GM23248 (cell line): ENCODE measurements at regions not wholly inside any gene's neighbourhood (a gene's known extent, or its start where the extent isn't known, plus 50 kb on each side); places are given as distances from the start of the nearest gene placed in this dataset.

Experiments used
- DNase-seq: peaks from one replicate; pipeline ENCODE4 v3.0.0-alpha.2; 2015
- H2AFZ ChIP-seq: fragments of 200-600 bp; sonication (generic); 2 replicates; pipeline ENCODE4 v1.6.1; 2016; ENCODE audit warnings: antibody characterized with exemption
- H3F3A ChIP-seq: fragments of 200-600 bp; sonication (generic); 2 replicates; pipeline ENCODE4 v1.6.1; 2016; ENCODE audit warnings: mild to moderate bottlenecking, antibody characterized with exemption, mixed run types; ENCODE audit not compliant: insufficient read depth
- H3K27ac ChIP-seq: fragments of 200-600 bp; sonication (generic); 2 replicates; pipeline ENCODE4 v1.5.1; 2016; ENCODE audit warnings: mild to moderate bottlenecking
- H3K27me3 ChIP-seq: fragments of 200-600 bp; sonication (generic); replicated peaks from 2 replicates; pipeline ENCODE4 v1.6.1; 2016; ENCODE audit warnings: mild to moderate bottlenecking; ENCODE audit not compliant: insufficient read depth
- H3K36me3 ChIP-seq: fragments of 200-600 bp; sonication (generic); 2 replicates; pipeline ENCODE4 v1.6.1; 2016; ENCODE audit warnings: low read depth, mild to moderate bottlenecking
- H3K4me1 ChIP-seq: fragments of 200-600 bp; sonication (generic); 2 replicates; pipeline ENCODE4 v1.6.1; 2016; ENCODE audit warnings: mild to moderate bottlenecking; ENCODE audit not compliant: insufficient read depth
- H3K4me2 ChIP-seq: fragments of 200-600 bp; sonication (generic); one replicate; pipeline ENCODE4 v1.6.1; 2016; ENCODE audit warnings: mild to moderate bottlenecking; ENCODE audit not compliant: unreplicated experiment
- H3K4me3 ChIP-seq: fragments of 200-600 bp; sonication (generic); 2 replicates; pipeline ENCODE4 v1.5.1; 2016; ENCODE audit warnings: mild to moderate bottlenecking
- H3K79me2 ChIP-seq: fragments of 200-600 bp; sonication (generic); 2 replicates; pipeline ENCODE4 v1.6.1; 2016; ENCODE audit warnings: mild to moderate bottlenecking; ENCODE audit not compliant: insufficient read depth
- H3K9ac ChIP-seq: fragments of 200-600 bp; sonication (generic); 2 replicates; pipeline ENCODE4 v1.6.1; 2016; ENCODE audit warnings: mild to moderate bottlenecking
- H3K9me2 ChIP-seq: fragments of 200-600 bp; sonication (generic); 2 replicates; pipeline ENCODE4 v1.6.1; 2016; ENCODE audit warnings: mixed run types, mild to moderate bottlenecking, moderate library complexity; ENCODE audit not compliant: insufficient read depth
- H3K9me3 ChIP-seq: fragments of 200-600 bp; sonication (generic); one replicate; pipeline ENCODE4 v1.6.1; 2017; ENCODE audit warnings: low read depth
- H4K20me1 ChIP-seq: fragments of 200-600 bp; sonication (generic); 2 replicates; pipeline ENCODE4 v1.6.0; 2016; ENCODE audit not compliant: insufficient read depth
- EZH2 ChIP-seq: fragments of 200-600 bp; sonication (generic); IDR thresholded peaks from 2 replicates; pipeline ENCODE4 v1.6.1; 2018; ENCODE audit warnings: antibody characterized with exemption, mild to moderate bottlenecking; ENCODE audit not compliant: insufficient read depth, poor library complexity, severe bottlenecking
- EZH2phosphoT487 ChIP-seq: fragments of 200-600 bp; sonication (generic); IDR thresholded peaks from 2 replicates; pipeline ENCODE4 v1.6.1; 2018; ENCODE audit warnings: antibody characterized with exemption, moderate library complexity, mild to moderate bottlenecking, low read depth; ENCODE audit not compliant: insufficient read depth
- WGBS, 2 experiments: methylation state at CpG; one replicate each; pipeline ENCODE4 v1.1.6; 2015 to 2017; ENCODE audit warnings: low lambda C conversion rate in 2 of 2, low coverage in 1 of 2; ENCODE audit errors: missing lambda C conversion rate in 2 of 2; 5-methylcytosine and 5-hydroxymethylcytosine counted together
- in situ Hi-C: fragments of 300-500 bp; cut with MboI; formaldehyde crosslinking; loops from 2 replicates; pipeline ENCODE4 v1.15.0; 2020

- no peaks in the 10 kb centered on the region for H3K27me3 ChIP-seq
- H2AFZ ChIP-seq: peak overlapping the region; percentile 4; the same call in 1 of the 2 replicates
- no peaks in the 10 kb centered on the region for H3K9me3 ChIP-seq
- in situ Hi-C loops: no loop called here
- no peak overlapping the region; the same call in 1 of the 2 replicates for H3K4me3 ChIP-seq
- H3K4me1 ChIP-seq: peaks cover 31% of the 10 kb centered on the region
- WGBS, 2 experiments: 5 to 12% methylated on average over 2 of the region's 2 CpGs
- peak; percentile 56 for DNase-seq
- no peak overlapping the region for H3K9ac ChIP-seq
- no peaks in the 10 kb centered on the region for H3K9me2 ChIP-seq
- no peak for TF ChIP-seq EZH2
- no peak for TF ChIP-seq EZH2phosphoT487
- no peaks in the 10 kb centered on the region for H3K79me2 ChIP-seq
- H3K4me2 ChIP-seq: peak overlapping the region; percentile 65
- H3K36me3 ChIP-seq: no peaks in the 10 kb centered on the region
- peak overlapping the region; percentile 30 for H3K27ac ChIP-seq
- H4K20me1 ChIP-seq: no peaks in the 10 kb centered on the region
- peaks cover 27% of the 10 kb centered on the region for H3F3A ChIP-seq
These were observed 228.5 kb downstream of the NDFIP2 start for GRCh38 chr13:79709471-79709870.

- Histone ChIP-seq H4K20me1 (no peaks in the 10 kb centered on the region), H3K27ac (no peak overlapping the region), H3K4me1 (peaks cover 1% of the 10 kb centered on the region; the same call in 1 of the 2 replicates), H2AFZ (no peak overlapping the region), H3K36me3 (no peaks in the 10 kb centered on the region), H3K79me2 (no peaks in the 10 kb centered on the region), H3K27me3 (no peaks in the 10 kb centered on the region), H3F3A (no peaks in the 10 kb centered on the region), H3K4me2 (no peak overlapping the region), H3K9me2 (no peaks in the 10 kb centered on the region), H3K9me3 (no peaks in the 10 kb centered on the region), H3K9ac (no peak overlapping the region), H3K4me3 (no peak overlapping the region)
- in situ Hi-C loops: no loop called here
- 88 to 96% methylated on average over 1 of the region's 1 CpG for WGBS, 2 experiments
- TF ChIP-seq EZH2: no peak
- TF ChIP-seq EZH2phosphoT487: no peak
- no peak for DNase-seq
These were observed 222.8 kb downstream of the NDFIP2 start for GRCh38 chr13:79703772-79704171.

GRCh38 chr13:79695754-79696153, 214.8 kb downstream of the NDFIP2 start:
- H3F3A ChIP-seq: no peaks in the 10 kb centered on the region
- 82 to 84% methylated on average over 2 of the region's 2 CpGs for WGBS, 2 experiments
- no peak overlapping the region for H2AFZ ChIP-seq
- H3K9me2 ChIP-seq: no peaks in the 10 kb centered on the region
- H3K27me3 ChIP-seq: no peaks in the 10 kb centered on the region
- no peak for DNase-seq
- no peaks in the 10 kb centered on the region for H3K9me3 ChIP-seq
- H3K27ac ChIP-seq: no peak overlapping the region
- in situ Hi-C loops: no loop called here
- H3K4me3 ChIP-seq: no peak overlapping the region
- no peaks in the 10 kb centered on the region for H3K36me3 ChIP-seq
- no peaks in the 10 kb centered on the region for H3K4me1 ChIP-seq
- no peak for TF ChIP-seq EZH2phosphoT487
- TF ChIP-seq EZH2: no peak
- H3K4me2 ChIP-seq: no peak overlapping the region
- no peaks in the 10 kb centered on the region for H4K20me1 ChIP-seq
- H3K9ac ChIP-seq: no peak overlapping the region
- no peaks in the 10 kb centered on the region for H3K79me2 ChIP-seq

- 6 to 14% methylated on average over 1 of the region's 1 CpG for WGBS, 2 experiments
- DNase-seq: peak; percentile 22
These were observed 211.9 kb downstream of the NDFIP2 start for GRCh38 chr13:79692846-79693245.

GRCh38 chr13:79691826-79692225, 210.9 kb downstream of the NDFIP2 start:
- Histone ChIP-seq H3K4me3 (no peak overlapping the region), H3K9me3 (no peaks in the 10 kb centered on the region), H3K9me2 (no peaks in the 10 kb centered on the region), H3K79me2 (no peaks in the 10 kb centered on the region), H3K27me3 (no peaks in the 10 kb centered on the region), H2AFZ (no peak overlapping the region), H3K27ac (no peak overlapping the region), H3F3A (no peaks in the 10 kb centered on the region), H3K4me1 (no peaks in the 10 kb centered on the region), H3K4me2 (no peak overlapping the region), H3K36me3 (no peaks in the 10 kb centered on the region), H3K9ac (no peak overlapping the region), H4K20me1 (no peaks in the 10 kb centered on the region)
- no peak for DNase-seq
- in situ Hi-C loops: no loop called here
- WGBS, 2 experiments: 74 to 90% methylated on average over 3 of the region's 3 CpGs
- TF ChIP-seq EZH2phosphoT487 (no peak), EZH2 (no peak)

More at GRCh38 chr13:79692846-79693245, 211.9 kb downstream of the NDFIP2 start:
- no peaks in the 10 kb centered on the region for H3K79me2 ChIP-seq
- no peaks in the 10 kb centered on the region for H3K9me3 ChIP-seq
- no peaks in the 10 kb centered on the region for H4K20me1 ChIP-seq
- TF ChIP-seq EZH2phosphoT487: no peak
- no peak for TF ChIP-seq EZH2
- H3K4me1 ChIP-seq: no peaks in the 10 kb centered on the region
- H3F3A ChIP-seq: no peaks in the 10 kb centered on the region
- H3K9ac ChIP-seq: no peak overlapping the region
- no peak overlapping the region for H2AFZ ChIP-seq
- H3K4me2 ChIP-seq: no peak overlapping the region
- no peaks in the 10 kb centered on the region for H3K9me2 ChIP-seq
- no peak overlapping the region for H3K27ac ChIP-seq
- no peaks in the 10 kb centered on the region for H3K36me3 ChIP-seq
- in situ Hi-C loops: no loop called here
- no peaks in the 10 kb centered on the region for H3K27me3 ChIP-seq
- H3K4me3 ChIP-seq: no peak overlapping the region
